WI38 (cell line): ENCODE measurements at regions not wholly inside any gene's neighbourhood (a gene's known extent, or its start where the extent isn't known, plus 50 kb on each side); places are given as distances from the start of the nearest gene placed in this dataset.

Experiments
- H3K4me3 ChIP-seq: 2 replicates; pipeline ENCODE4 v1.5.1; 2011; ENCODE audit warnings: low read depth, mild to moderate bottlenecking, control low read depth, low read length
- TF ChIP-seq, protein P1 (sequence below): IDR thresholded peaks from 2 replicates; pipeline ENCODE4 v1.5.1; 2012; ENCODE audit warnings: low read depth, mild to moderate bottlenecking, control low read depth, low read length

DNA sequence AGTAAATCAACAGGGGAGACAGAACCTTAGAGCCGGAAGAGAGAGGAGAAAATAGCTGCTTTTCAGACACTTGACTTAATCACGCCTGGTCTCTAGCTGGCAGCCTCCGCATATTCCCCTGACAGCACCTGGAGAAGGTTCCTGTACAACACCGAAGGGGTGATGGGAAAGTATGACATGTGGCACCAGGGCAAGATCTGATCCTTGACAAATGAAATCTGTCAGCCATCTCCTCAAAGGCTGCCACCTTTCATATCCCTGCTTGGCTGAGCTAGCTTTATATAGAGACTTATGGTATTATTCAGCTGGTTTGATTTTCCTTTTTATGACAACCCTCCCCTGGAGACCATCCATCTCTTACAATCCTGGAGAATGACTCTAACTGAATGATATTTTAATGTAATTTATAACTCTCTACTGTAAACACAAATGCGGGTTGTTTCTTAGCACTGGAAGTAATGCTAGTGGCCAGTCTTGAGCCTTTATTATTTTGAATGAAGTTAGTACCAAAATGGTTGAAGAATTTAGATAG lies 1205.3 kb upstream of the CDH8 start:
- TF ChIP-seq, protein P1, sequence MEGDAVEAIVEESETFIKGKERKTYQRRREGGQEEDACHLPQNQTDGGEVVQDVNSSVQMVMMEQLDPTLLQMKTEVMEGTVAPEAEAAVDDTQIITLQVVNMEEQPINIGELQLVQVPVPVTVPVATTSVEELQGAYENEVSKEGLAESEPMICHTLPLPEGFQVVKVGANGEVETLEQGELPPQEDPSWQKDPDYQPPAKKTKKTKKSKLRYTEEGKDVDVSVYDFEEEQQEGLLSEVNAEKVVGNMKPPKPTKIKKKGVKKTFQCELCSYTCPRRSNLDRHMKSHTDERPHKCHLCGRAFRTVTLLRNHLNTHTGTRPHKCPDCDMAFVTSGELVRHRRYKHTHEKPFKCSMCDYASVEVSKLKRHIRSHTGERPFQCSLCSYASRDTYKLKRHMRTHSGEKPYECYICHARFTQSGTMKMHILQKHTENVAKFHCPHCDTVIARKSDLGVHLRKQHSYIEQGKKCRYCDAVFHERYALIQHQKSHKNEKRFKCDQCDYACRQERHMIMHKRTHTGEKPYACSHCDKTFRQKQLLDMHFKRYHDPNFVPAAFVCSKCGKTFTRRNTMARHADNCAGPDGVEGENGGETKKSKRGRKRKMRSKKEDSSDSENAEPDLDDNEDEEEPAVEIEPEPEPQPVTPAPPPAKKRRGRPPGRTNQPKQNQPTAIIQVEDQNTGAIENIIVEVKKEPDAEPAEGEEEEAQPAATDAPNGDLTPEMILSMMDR: no peak

DNA sequence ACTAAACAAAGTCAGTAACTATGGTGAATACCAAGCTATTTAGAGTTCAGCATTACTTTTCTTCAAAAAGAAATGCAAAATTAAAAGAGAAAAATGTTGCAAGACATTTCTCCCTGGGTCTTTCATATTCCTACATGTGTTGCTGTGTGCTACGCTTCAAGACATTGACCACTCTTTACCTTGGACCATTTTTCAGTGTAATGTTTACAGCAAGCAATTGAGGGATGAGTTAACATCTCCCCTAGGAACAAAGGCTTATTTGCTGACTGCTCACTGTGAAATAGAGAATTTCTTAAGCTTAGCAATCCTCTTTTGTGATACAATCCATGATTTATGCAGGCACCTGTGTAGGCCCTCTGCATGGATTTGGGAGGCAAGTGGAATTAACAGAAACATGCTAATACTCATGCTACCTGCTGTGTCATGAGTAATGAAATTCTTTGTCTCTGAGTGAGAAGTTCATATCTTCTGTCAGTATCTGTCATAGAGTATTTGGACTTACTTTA lies 1202.9 kb upstream of the CDH8 start:
- H3K4me3 ChIP-seq: no peak overlapping the region
- TF ChIP-seq, protein P1: no peak

More for the DNA sequence above, 1205.3 kb upstream of the CDH8 start:
- no peak overlapping the region for H3K4me3 ChIP-seq

DNA sequence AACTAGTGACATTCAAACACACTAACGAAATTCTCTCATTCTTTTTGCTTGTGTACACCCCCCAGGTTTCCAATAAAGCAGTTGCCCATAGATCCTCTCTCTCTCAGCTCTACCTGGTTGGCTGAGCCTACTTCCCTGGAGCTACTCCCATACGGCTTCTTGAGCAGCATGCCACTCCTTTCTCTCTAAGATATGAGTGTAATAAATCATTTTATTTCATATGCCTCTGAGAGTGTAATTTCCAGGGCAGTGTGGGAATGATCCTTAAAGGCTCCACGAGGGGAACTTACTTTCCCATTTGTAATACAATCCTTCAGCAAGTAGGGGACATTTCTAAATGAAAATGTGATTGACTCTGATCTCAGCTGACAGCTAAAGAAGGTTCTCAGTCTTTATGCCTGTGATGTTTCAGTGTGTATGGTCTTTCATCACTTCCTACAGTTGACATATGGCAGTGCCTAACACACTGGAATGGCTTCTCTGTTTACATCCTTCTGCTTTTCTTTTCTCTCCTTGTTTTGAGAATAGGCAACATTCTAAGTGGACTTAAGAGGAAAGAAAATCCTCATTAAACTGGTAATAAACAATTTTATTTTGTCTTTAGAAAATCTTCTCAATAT lies 1194.3 kb upstream of the CDH8 start:
- no peak overlapping the region for H3K4me3 ChIP-seq
- TF ChIP-seq, protein P1: no peak

DNA sequence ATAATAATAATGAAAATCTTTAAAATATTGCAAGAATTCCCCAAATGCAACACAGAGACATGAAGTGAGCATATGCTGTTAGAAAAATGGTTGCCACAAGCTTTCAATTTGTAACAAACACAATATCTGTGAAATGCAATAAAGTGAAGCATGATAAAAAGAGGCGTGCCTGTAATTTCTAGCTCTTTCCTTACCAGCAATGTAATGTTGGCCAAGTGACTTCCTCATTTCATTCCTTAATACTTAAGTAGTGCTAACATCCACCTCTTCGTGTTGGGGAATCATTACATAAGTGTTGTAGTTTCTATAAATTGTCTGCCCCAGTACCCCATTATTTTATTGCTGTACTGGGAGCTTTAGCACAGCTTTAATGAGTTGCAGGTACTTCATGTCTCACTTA lies 1192.0 kb upstream of the CDH8 start:
- H3K4me3 ChIP-seq: no peak overlapping the region
- TF ChIP-seq, protein P1: no peak

DNA sequence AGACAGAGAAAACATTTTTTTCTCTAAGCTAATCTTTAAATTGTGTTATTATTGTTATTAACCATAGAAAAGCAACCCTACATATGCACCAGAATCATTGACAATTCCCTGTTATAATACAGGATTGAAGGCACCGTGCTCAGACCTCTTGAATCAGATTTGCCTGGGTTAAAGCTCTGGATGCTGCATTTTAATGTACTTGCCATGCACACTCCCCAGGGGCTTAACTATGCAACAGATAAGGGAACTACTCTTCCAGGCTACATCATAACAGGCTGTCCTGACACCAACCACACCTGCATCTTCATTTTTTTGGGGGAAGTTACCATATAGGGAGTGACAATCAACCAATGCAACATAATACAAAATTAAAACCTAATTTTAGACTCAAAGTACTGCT lies 1187.6 kb upstream of the CDH8 start:
- TF ChIP-seq, protein P1: no peak
- H3K4me3 ChIP-seq: no peak overlapping the region

DNA sequence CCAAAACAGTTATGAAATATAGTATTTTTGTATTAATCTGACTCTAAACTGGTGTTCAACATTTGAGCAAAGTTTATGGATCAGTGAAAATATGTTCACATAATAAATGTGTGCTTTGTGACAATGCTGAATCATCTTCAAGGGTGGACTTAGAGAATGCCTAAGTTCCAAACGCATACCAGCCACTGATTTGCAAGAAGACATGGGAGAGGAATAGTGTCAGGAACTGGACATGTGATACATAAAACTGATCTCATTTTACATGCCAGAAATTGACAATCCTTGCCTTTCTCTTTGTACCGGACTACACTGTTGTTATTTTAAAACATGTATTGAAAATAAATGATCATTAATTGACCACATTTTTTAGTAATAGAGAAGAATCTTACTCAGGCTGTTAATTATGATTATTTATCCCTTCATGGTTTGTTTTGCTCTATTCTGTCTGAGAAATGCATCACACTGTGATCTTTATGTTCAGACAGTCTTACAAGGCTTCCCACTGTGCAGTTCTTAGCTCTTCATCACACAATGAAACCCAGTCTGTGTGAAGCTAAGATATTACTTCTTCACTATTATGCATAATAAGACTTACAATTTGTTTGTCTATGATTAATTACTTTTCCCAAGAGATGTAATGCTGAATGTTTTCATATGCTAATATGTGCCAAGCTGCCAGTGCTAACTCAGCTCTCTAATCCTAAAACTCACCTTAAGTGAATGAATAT lies 1180.6 kb upstream of the CDH8 start:
- TF ChIP-seq, protein P1: no peak

DNA sequence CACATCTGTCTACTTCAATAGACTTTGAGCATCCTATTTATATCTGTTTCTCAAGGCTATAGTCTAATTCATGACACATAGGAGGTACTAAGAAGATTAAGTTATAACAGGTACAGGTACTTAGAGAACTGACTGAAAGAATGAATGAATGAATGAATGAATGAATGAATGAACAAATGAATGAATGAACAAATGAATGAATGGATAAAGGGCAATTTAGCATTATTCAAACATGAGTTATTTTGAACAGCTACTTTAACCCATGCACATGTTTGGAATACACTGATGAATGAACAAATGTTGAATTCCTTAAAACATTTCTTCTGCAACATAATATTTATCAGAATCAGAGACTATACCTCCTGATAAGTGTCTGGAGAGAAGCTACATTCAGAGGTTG lies 1165.6 kb upstream of the CDH8 start:
- TF ChIP-seq, protein P1: no peak
- no peak overlapping the region for H3K4me3 ChIP-seq

More for the DNA sequence above, 1180.6 kb upstream of the CDH8 start:
- no peak overlapping the region for H3K4me3 ChIP-seq
